ENCODE measurements at regions not wholly inside any gene's neighbourhood (a gene's known extent, or its start where the extent isn't known, plus 50 kb on each side); places are given as distances from the start of the nearest gene placed in this dataset.

DNA sequence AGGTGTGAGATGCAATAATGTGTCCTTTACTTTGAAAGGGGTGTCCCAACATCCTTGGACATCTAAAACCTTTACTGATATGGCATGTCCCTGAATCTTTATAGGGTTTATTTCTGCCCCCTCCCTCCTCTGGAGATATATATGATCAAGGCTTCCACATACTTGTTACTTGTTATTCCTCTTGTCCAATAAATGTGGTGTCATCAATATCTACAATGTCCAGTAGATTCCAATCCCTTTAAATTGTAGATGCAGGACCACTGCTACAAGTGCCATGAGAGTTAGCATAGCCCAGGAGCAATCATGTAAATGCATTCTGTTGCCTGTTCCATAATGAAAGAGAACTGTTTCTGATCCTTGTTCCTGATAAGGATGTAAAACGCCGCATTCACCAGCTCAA, 479.7 kb upstream of the MEIS1 start:
- no peak overlapping the region for H3K9ac ChIP-seq (ENCODE audit: low read depth in 1 of 2, low read length in 2 of 2)

DNA sequence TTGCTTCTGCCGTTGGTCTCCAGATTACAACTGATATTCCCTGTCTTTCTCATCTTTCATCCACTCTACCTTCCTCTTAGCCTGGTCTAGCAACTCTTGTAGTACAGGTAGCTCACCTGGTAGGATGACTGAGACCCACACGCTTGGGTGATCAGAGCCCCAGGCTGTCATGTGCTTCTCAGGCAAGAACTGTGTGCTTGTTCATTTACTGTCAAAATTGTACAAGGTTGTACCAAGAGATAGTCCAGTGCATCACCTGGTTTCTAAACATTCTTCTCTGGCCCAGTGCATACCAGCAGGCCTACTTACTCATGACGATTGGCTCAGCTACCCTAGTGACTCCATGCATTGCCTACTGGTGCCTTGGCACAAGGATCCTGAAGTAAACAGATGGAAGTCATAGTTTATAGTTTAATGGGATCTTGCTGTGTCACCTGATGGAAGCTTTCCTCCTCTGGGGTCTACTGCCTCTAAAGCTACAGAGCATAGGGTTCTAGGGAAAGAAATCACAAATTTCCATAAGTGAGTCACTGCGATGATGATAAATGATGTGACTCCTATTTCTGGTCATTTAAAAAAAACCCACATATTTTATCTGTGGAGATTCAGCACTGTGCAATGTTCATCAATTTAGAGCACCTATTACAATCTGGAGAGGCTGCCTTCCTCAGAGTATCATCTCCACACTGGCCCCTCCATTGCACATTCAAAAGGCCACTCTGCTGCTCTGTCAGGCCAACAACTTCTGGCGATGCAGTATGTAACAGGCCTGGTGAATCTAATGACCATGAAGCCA, 481.8 kb upstream of the MEIS1 start:
- no peak overlapping the region for H3K9ac ChIP-seq (ENCODE audit: low read depth in 1 of 2, low read length in 2 of 2)
- H3K36me3 ChIP-seq (ENCODE audit: control insufficient read depth in 2 of 2, insufficient read depth in 2 of 2, low read length in 2 of 2), result no peaks in the 10 kb centered on the region

More for the DNA sequence above, 479.7 kb upstream of the MEIS1 start:
- no peak overlapping the region for H3K27ac ChIP-seq (ENCODE audit: low read depth in 2 of 2, low read length in 2 of 2)
- H3K9me3 ChIP-seq (ENCODE audit: control insufficient read depth in 2 of 2, low read length in 2 of 2), result no peaks in the 10 kb centered on the region
- no peaks in the 10 kb centered on the region for H3K4me1 ChIP-seq (ENCODE audit: control insufficient read depth in 2 of 2, insufficient read depth in 2 of 2, low read length in 2 of 2)
- H3K27me3 ChIP-seq (ENCODE audit: control insufficient read depth in 2 of 2, insufficient read depth in 2 of 2, low read length in 2 of 2), result no peaks in the 10 kb centered on the region
- H3K36me3 ChIP-seq (ENCODE audit: control insufficient read depth in 2 of 2, insufficient read depth in 2 of 2, low read length in 2 of 2), result no peaks in the 10 kb centered on the region
- H3K4me3 ChIP-seq (ENCODE audit: low read length in 2 of 2), result no peak overlapping the region

GRCh38 chr2:65944213-65944612, 490.7 kb upstream of the MEIS1 start:
- H3K9me3 ChIP-seq (ENCODE audit: control insufficient read depth in 2 of 2, low read length in 2 of 2), result no peaks in the 10 kb centered on the region
- no peak overlapping the region for H3K9ac ChIP-seq (ENCODE audit: low read depth in 1 of 2, low read length in 2 of 2)
- H3K27ac ChIP-seq (ENCODE audit: low read depth in 2 of 2, low read length in 2 of 2), result no peak overlapping the region
- no peak overlapping the region for H3K4me3 ChIP-seq (ENCODE audit: low read length in 2 of 2)
- H3K36me3 ChIP-seq (ENCODE audit: control insufficient read depth in 2 of 2, insufficient read depth in 2 of 2, low read length in 2 of 2), result no peaks in the 10 kb centered on the region
- H3K4me1 ChIP-seq (ENCODE audit: control insufficient read depth in 2 of 2, insufficient read depth in 2 of 2, low read length in 2 of 2), result no peaks in the 10 kb centered on the region
- H3K27me3 ChIP-seq (ENCODE audit: control insufficient read depth in 2 of 2, insufficient read depth in 2 of 2, low read length in 2 of 2), result no peaks in the 10 kb centered on the region

More for the DNA sequence above, 481.8 kb upstream of the MEIS1 start:
- Histone ChIP-seq H3K4me3 (ENCODE audit: low read length in 2 of 2) (no peak overlapping the region), H3K4me1 (ENCODE audit: control insufficient read depth in 2 of 2, insufficient read depth in 2 of 2, low read length in 2 of 2) (no peaks in the 10 kb centered on the region), H3K9me3 (ENCODE audit: control insufficient read depth in 2 of 2, low read length in 2 of 2) (no peaks in the 10 kb centered on the region), H3K27me3 (ENCODE audit: control insufficient read depth in 2 of 2, insufficient read depth in 2 of 2, low read length in 2 of 2) (no peaks in the 10 kb centered on the region), H3K27ac (ENCODE audit: low read depth in 2 of 2, low read length in 2 of 2) (no peak overlapping the region)

DNA sequence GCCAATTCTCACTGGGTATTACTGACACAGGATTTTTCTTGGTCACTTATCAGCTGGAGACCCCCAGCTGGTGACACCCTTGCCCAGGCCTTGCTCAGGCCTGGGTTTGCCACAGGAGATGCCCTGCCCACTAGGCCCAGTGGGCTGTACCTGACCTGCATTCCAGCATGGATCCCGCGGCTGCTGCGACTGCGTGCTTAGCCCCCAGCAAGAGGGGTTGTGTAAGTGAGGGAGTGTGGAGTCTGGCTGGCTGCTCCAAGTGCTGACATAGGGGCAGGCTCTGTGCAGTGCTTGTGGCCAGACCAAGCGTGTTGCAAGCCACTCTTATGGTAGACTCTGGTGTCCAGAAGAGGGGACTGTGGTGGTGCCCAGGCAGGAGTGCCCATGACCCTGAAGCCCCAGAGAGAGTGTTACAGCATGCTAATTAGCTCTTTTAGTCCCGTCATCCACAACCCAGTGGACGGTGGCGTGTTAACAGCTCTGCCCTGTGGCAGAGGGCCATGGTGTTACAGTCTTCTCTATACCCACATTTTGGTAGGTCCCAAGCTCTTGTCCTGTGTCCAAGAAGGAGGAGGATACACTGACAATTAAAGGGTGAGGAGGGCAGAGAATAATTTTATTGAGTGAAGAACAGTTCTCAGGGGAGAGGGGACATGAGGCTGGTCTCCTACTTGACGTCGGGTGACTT, 491.7 kb upstream of the MEIS1 start:
- Histone ChIP-seq H3K4me3 (ENCODE audit: low read length in 2 of 2) (no peak overlapping the region), H3K9ac (ENCODE audit: low read depth in 1 of 2, low read length in 2 of 2) (no peak overlapping the region), H3K36me3 (ENCODE audit: control insufficient read depth in 2 of 2, insufficient read depth in 2 of 2, low read length in 2 of 2) (no peaks in the 10 kb centered on the region), H3K27me3 (ENCODE audit: control insufficient read depth in 2 of 2, insufficient read depth in 2 of 2, low read length in 2 of 2) (no peaks in the 10 kb centered on the region), H3K9me3 (ENCODE audit: control insufficient read depth in 2 of 2, low read length in 2 of 2) (no peaks in the 10 kb centered on the region), H3K4me1 (ENCODE audit: control insufficient read depth in 2 of 2, insufficient read depth in 2 of 2, low read length in 2 of 2) (no peaks in the 10 kb centered on the region), H3K27ac (ENCODE audit: low read depth in 2 of 2, low read length in 2 of 2) (no peak overlapping the region)

DNA sequence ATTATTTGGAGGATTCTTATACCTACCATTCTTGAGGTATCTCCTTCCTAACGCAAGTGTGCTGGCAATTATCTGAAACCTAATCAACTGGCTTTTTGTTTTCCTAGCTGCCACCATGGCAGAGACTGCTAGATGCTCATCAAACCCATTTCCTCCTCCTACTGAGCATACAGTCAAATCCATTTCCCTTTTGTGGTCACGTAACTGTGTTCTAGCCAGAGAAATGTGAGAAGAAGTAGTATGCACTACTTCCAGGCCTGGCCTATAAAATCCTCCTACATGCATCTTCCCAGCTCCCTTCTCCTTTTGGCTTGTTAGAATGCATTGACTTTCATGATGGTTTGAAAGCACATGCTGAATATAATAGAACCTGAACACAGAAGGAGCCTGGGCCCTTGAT, 494.1 kb upstream of the MEIS1 start:
- Histone ChIP-seq H3K9ac (ENCODE audit: low read depth in 1 of 2, low read length in 2 of 2) (no peak overlapping the region), H3K9me3 (ENCODE audit: control insufficient read depth in 2 of 2, low read length in 2 of 2) (no peaks in the 10 kb centered on the region), H3K27ac (ENCODE audit: low read depth in 2 of 2, low read length in 2 of 2) (no peak overlapping the region), H3K4me3 (ENCODE audit: low read length in 2 of 2) (no peak overlapping the region), H3K27me3 (ENCODE audit: control insufficient read depth in 2 of 2, insufficient read depth in 2 of 2, low read length in 2 of 2) (no peaks in the 10 kb centered on the region), H3K36me3 (ENCODE audit: control insufficient read depth in 2 of 2, insufficient read depth in 2 of 2, low read length in 2 of 2) (no peaks in the 10 kb centered on the region), H3K4me1 (ENCODE audit: control insufficient read depth in 2 of 2, insufficient read depth in 2 of 2, low read length in 2 of 2) (no peaks in the 10 kb centered on the region)

DNA sequence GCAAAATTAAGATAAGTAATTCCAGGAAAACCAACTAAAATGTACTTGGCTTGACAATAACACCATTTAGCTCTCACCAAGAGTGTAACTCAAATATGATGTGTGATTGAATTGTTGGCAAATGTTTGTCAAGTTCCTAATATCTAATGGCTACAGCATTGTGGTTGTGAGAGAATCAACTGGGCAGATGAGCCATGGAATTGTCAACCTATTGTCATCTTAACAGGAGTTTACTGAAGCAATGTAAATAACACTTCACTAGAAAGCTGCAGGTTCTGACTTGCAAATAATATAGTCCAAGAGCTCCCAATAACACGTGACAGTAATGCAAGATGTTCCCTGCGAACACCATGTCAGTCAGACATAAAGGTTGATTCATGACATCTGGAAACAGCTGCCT, 495.2 kb upstream of the MEIS1 start:
- no peaks in the 10 kb centered on the region for H3K9me3 ChIP-seq (ENCODE audit: control insufficient read depth in 2 of 2, low read length in 2 of 2)
- H3K36me3 ChIP-seq (ENCODE audit: control insufficient read depth in 2 of 2, insufficient read depth in 2 of 2, low read length in 2 of 2), result no peaks in the 10 kb centered on the region
- no peaks in the 10 kb centered on the region for H3K27me3 ChIP-seq (ENCODE audit: control insufficient read depth in 2 of 2, insufficient read depth in 2 of 2, low read length in 2 of 2)
- no peaks in the 10 kb centered on the region for H3K4me1 ChIP-seq (ENCODE audit: control insufficient read depth in 2 of 2, insufficient read depth in 2 of 2, low read length in 2 of 2)
- no peak overlapping the region for H3K4me3 ChIP-seq (ENCODE audit: low read length in 2 of 2)
- no peak overlapping the region for H3K9ac ChIP-seq (ENCODE audit: low read depth in 1 of 2, low read length in 2 of 2)
- no peak overlapping the region for H3K27ac ChIP-seq (ENCODE audit: low read depth in 2 of 2, low read length in 2 of 2)

DNA sequence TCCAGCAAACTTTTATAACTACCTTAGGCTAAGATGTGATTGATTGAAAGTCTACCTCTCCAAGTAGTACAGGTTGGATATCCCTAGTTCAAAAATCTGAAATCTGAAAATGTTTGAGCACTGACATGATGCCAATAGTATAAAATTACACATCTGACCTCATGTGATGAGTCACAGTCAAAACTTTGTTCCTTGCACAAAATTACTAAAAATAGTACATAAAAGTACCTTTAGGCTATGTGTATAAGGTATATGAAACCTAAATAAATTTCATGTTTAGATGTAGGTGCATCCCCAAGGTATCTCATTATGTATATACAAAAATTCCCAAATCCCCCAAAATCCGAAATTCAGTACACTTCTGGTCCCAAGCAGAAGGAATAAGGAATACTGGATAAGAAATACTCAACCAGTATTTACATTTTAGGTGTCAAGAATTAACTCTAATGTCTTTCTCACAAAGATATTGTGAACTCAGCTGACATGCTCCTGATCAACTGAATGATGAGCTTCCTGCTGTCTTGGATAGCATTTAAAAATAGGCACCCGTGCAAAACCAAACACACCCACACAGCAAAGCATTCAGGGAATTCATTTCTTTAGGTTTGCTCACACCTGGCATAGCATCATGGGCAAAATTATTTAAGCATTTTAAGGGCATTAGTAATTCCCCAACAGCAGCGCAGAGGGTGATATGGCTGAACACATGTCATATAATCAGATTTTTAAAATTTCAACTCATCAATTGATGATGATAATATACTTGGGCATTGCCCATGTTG, 497.4 kb upstream of the MEIS1 start:
- no peaks in the 10 kb centered on the region for H3K9me3 ChIP-seq (ENCODE audit: control insufficient read depth in 2 of 2, low read length in 2 of 2)
- H3K27me3 ChIP-seq (ENCODE audit: control insufficient read depth in 2 of 2, insufficient read depth in 2 of 2, low read length in 2 of 2), result no peaks in the 10 kb centered on the region
- H3K4me3 ChIP-seq (ENCODE audit: low read length in 2 of 2), result no peak overlapping the region
- H3K9ac ChIP-seq (ENCODE audit: low read depth in 1 of 2, low read length in 2 of 2), result no peak overlapping the region
- no peaks in the 10 kb centered on the region for H3K36me3 ChIP-seq (ENCODE audit: control insufficient read depth in 2 of 2, insufficient read depth in 2 of 2, low read length in 2 of 2)
- H3K27ac ChIP-seq (ENCODE audit: low read depth in 2 of 2, low read length in 2 of 2), result no peak overlapping the region
- H3K4me1 ChIP-seq (ENCODE audit: control insufficient read depth in 2 of 2, insufficient read depth in 2 of 2, low read length in 2 of 2), result no peaks in the 10 kb centered on the region

DNA sequence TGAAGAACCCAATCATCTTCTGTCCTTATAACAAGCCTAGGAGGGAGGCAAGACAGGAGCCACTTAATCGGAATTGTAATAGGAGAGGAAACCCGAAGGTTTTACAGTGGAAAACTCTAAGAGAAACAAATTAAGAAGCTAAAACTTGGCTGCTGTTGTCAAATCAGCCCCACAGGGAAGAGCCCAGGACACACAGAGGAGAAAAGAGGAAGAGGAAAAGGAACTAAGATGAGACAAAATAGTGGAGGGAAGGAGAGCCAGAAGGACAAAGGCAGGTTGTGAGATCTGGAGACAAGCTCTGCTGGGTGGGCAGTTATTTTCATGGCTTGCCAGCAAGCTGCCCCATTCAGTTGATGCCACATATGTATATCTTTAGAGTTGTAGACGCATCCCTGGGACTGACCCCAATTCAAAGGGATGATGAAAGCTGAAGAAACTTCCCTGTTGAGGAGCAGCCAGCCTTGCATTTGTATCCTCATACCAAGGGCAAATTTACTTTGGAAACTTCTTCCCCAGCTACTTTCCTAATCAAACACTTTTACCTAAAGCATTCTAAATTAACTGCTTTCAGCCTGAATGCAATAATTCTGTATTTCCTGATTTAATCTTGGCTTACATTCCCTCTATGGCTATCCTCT, 499.8 kb upstream of the MEIS1 start:
- H3K27ac ChIP-seq (ENCODE audit: low read depth in 2 of 2, low read length in 2 of 2), result no peak overlapping the region
- H3K27me3 ChIP-seq (ENCODE audit: control insufficient read depth in 2 of 2, insufficient read depth in 2 of 2, low read length in 2 of 2), result no peaks in the 10 kb centered on the region
- no peak overlapping the region for H3K9ac ChIP-seq (ENCODE audit: low read depth in 1 of 2, low read length in 2 of 2)
- no peak overlapping the region for H3K4me3 ChIP-seq (ENCODE audit: low read length in 2 of 2)
- H3K9me3 ChIP-seq (ENCODE audit: control insufficient read depth in 2 of 2, low read length in 2 of 2), result no peaks in the 10 kb centered on the region
- H3K36me3 ChIP-seq (ENCODE audit: control insufficient read depth in 2 of 2, insufficient read depth in 2 of 2, low read length in 2 of 2), result no peaks in the 10 kb centered on the region
- no peaks in the 10 kb centered on the region for H3K4me1 ChIP-seq (ENCODE audit: control insufficient read depth in 2 of 2, insufficient read depth in 2 of 2, low read length in 2 of 2)

DNA sequence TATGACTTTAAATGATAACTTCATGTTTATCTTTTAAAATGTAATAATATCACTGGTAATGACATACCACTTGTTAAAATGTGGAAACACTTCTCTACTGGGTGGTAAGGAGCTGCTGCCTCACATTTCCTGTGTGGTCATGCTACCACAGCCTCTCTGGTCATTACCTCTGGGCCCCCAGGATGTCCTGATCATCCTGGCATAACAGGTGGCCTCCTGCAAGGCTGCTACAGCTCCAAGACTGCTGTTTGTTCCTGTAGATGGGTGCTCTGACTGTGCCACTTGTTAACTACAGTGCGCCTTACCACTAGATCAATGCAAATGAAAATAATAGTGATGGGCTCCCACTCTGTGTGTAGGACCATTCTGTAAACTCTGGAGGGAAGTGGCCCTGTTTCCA, 500.2 kb upstream of the SPRED2 start:
- Histone ChIP-seq H3K9me3 (ENCODE audit: control insufficient read depth in 2 of 2, low read length in 2 of 2) (no peaks in the 10 kb centered on the region), H3K4me3 (ENCODE audit: low read length in 2 of 2) (no peak overlapping the region), H3K27me3 (ENCODE audit: control insufficient read depth in 2 of 2, insufficient read depth in 2 of 2, low read length in 2 of 2) (no peaks in the 10 kb centered on the region), H3K9ac (ENCODE audit: low read depth in 1 of 2, low read length in 2 of 2) (no peak overlapping the region), H3K36me3 (ENCODE audit: control insufficient read depth in 2 of 2, insufficient read depth in 2 of 2, low read length in 2 of 2) (no peaks in the 10 kb centered on the region), H3K4me1 (ENCODE audit: control insufficient read depth in 2 of 2, insufficient read depth in 2 of 2, low read length in 2 of 2) (no peaks in the 10 kb centered on the region), H3K27ac (ENCODE audit: low read depth in 2 of 2, low read length in 2 of 2) (no peak overlapping the region)

DNA sequence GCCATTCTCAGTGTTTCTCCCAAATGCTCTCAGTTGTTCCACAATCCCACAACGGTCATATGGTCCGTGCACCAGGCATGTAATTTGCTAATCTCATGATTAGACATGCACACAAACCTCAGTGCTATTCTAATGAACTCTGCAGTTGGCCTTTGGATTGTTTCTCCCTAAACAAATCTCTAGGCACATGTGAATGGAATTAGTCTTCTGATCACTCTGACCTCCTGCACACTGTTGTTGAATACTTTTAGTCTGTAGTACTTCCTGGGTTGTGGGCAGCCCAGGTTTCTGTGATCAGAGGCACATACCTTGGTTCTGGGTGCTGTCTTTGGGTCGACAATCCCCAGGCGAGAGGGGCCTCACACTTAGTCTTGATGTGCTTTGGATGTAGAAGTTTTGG, 498.7 kb upstream of the SPRED2 start:
- H3K4me3 ChIP-seq (ENCODE audit: low read length in 2 of 2), result no peak overlapping the region
- no peaks in the 10 kb centered on the region for H3K4me1 ChIP-seq (ENCODE audit: control insufficient read depth in 2 of 2, insufficient read depth in 2 of 2, low read length in 2 of 2)
- no peaks in the 10 kb centered on the region for H3K36me3 ChIP-seq (ENCODE audit: control insufficient read depth in 2 of 2, insufficient read depth in 2 of 2, low read length in 2 of 2)
- no peaks in the 10 kb centered on the region for H3K9me3 ChIP-seq (ENCODE audit: control insufficient read depth in 2 of 2, low read length in 2 of 2)
- no peaks in the 10 kb centered on the region for H3K27me3 ChIP-seq (ENCODE audit: control insufficient read depth in 2 of 2, insufficient read depth in 2 of 2, low read length in 2 of 2)
- H3K9ac ChIP-seq (ENCODE audit: low read depth in 1 of 2, low read length in 2 of 2), result no peak overlapping the region
- no peak overlapping the region for H3K27ac ChIP-seq (ENCODE audit: low read depth in 2 of 2, low read length in 2 of 2)

Data from mucosa of rectum (tissue), 2 donors.